ENCODE measurements at regions not wholly inside any gene's neighbourhood (a gene's known extent, or its start where the extent isn't known, plus 50 kb on each side); places are given as distances from the start of the nearest gene placed in this dataset.

GRCh38 chr16:6898896-6899295 is 433.7 kb upstream of the RBFOX1 start (continued):
- TF ChIP-seq ZNF462 (CRISPR knock-in tag; IDR thresholded peaks at IDR 0.05) (no peak), EZH2 (IDR thresholded peaks at IDR 0.05; ENCODE audit: low read depth, unreplicated experiment) (no peak), STAT1 (IDR thresholded peaks at IDR 0.05; ENCODE audit: unreplicated experiment) (no peak)

- Mint-ChIP-seq H3K4me1 (no peaks in the 10 kb centered on the region; the same call in 2 of the 3 replicates), H3K9me3 (peaks cover 90% of the 10 kb centered on the region), H3K36me3 (ENCODE audit: low read depth) (peaks cover 3% of the 10 kb centered on the region; the same call in 1 of the 3 replicates), H3K4me3 (no peak overlapping the region), H3K27ac (no peak overlapping the region), H3K27me3 (ENCODE audit: insufficient read depth, low read depth, poor library complexity) (peaks cover 4% of the 10 kb centered on the region)
- no peaks in the 10 kb centered on the region; the same call in 1 of the 2 replicates for H3K36me3 ChIP-seq (ENCODE audit: insufficient read depth)
- H3K9me2 ChIP-seq (ENCODE audit: insufficient read depth), result no peaks in the 10 kb centered on the region
- H3K79me2 ChIP-seq (replicated peaks; ENCODE audit: insufficient read depth), result no peaks in the 10 kb centered on the region
- no peaks in the 10 kb centered on the region for H3K27me3 ChIP-seq (ENCODE audit: insufficient read depth)
- ATAC-seq (no peak), DNase-seq (ENCODE audit: low spot score) (no peak)
- no peaks in the 10 kb centered on the region for H4K20me1 ChIP-seq (replicated peaks; ENCODE audit: insufficient read depth)
- no peak overlapping the region for H3K4me2 ChIP-seq
- peaks cover 3% of the 10 kb centered on the region; the same call in 1 of the 2 replicates for H3F3A ChIP-seq (replicated peaks; ENCODE audit: low read depth)
- no peak overlapping the region for H2AFZ ChIP-seq
- H3K4me3 ChIP-seq, result no peak overlapping the region
- H3K27ac ChIP-seq (ENCODE audit: low read depth), result no peak overlapping the region
- H3K4me1 ChIP-seq (ENCODE audit: insufficient read depth), result no peaks in the 10 kb centered on the region
- TF ChIP-seq, protein P1, sequence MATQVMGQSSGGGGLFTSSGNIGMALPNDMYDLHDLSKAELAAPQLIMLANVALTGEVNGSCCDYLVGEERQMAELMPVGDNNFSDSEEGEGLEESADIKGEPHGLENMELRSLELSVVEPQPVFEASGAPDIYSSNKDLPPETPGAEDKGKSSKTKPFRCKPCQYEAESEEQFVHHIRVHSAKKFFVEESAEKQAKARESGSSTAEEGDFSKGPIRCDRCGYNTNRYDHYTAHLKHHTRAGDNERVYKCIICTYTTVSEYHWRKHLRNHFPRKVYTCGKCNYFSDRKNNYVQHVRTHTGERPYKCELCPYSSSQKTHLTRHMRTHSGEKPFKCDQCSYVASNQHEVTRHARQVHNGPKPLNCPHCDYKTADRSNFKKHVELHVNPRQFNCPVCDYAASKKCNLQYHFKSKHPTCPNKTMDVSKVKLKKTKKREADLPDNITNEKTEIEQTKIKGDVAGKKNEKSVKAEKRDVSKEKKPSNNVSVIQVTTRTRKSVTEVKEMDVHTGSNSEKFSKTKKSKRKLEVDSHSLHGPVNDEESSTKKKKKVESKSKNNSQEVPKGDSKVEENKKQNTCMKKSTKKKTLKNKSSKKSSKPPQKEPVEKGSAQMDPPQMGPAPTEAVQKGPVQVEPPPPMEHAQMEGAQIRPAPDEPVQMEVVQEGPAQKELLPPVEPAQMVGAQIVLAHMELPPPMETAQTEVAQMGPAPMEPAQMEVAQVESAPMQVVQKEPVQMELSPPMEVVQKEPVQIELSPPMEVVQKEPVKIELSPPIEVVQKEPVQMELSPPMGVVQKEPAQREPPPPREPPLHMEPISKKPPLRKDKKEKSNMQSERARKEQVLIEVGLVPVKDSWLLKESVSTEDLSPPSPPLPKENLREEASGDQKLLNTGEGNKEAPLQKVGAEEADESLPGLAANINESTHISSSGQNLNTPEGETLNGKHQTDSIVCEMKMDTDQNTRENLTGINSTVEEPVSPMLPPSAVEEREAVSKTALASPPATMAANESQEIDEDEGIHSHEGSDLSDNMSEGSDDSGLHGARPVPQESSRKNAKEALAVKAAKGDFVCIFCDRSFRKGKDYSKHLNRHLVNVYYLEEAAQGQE (IDR thresholded peaks at IDR 0.05; ENCODE audit: unreplicated experiment), result no peak
- TF ChIP-seq NANOG (IDR thresholded peaks at IDR 0.05; ENCODE audit: borderline replicate concordance) (no peak), POLR2AphosphoS5 (IDR thresholded peaks at IDR 0.05; ENCODE audit: low read depth) (no peak)
Measured at GRCh38 chr16:6897876-6898485, 434.7 kb upstream of the RBFOX1 start.
